ENCODE measurements at regions not wholly inside any gene's neighbourhood (a gene's known extent, or its start where the extent isn't known, plus 50 kb on each side); places are given as distances from the start of the nearest gene placed in this dataset.
"Not testable (repeated sequence)": the region's sequence is repeated elsewhere in the genome, so short reads cannot be mapped to it uniquely, and the experiment has no call there.

GRCh38 chr3:20846066-20846465, 660.1 kb upstream of the SGO1 start:
- no peak for DNase-seq
- H3K4me1 ChIP-seq (ENCODE audit: control insufficient read depth, insufficient read depth, low read length), result no peaks in the 10 kb centered on the region
- no peaks in the 10 kb centered on the region for H3K36me3 ChIP-seq (ENCODE audit: control insufficient read depth, insufficient read depth, low read length)
- H3K9me3 ChIP-seq (ENCODE audit: control insufficient read depth, low read depth, low read length), result no peaks in the 10 kb centered on the region
- WGBS (ENCODE audit: insufficient coverage, low lambda C conversion rate), result 100% methylated on average over 1 of the region's 2 CpGs
- no peak overlapping the region for H3K4me3 ChIP-seq (ENCODE audit: low read length)
- no peaks in the 10 kb centered on the region for H3K27me3 ChIP-seq (ENCODE audit: control insufficient read depth, insufficient read depth, low read length)
- H3K27ac ChIP-seq (ENCODE audit: low read length), result no peak overlapping the region

- H3K9me3 ChIP-seq (ENCODE audit: control insufficient read depth, low read depth, low read length), result no peaks in the 10 kb centered on the region
- 79% methylated on average over 2 of the region's 5 CpGs for WGBS (ENCODE audit: insufficient coverage, low lambda C conversion rate)
Observed at GRCh38 chr3:20844851-20845250, 658.8 kb upstream of the SGO1 start.

GRCh38 chr3:20842594-20843436, 656.8 kb upstream of the SGO1 start:
- Histone ChIP-seq H3K9me3 (ENCODE audit: control insufficient read depth, low read depth, low read length) (no peaks in the 10 kb centered on the region), H3K36me3 (ENCODE audit: control insufficient read depth, insufficient read depth, low read length) (no peaks in the 10 kb centered on the region), H3K27ac (ENCODE audit: low read length) (no peak overlapping the region), H3K27me3 (ENCODE audit: control insufficient read depth, insufficient read depth, low read length) (no peaks in the 10 kb centered on the region), H3K4me3 (ENCODE audit: low read length) (no peak overlapping the region), H3K4me1 (ENCODE audit: control insufficient read depth, insufficient read depth, low read length) (no peaks in the 10 kb centered on the region)
- no peak for DNase-seq
- WGBS (ENCODE audit: insufficient coverage, low lambda C conversion rate), result 60% methylated on average over 1 of the region's 3 CpGs

More at GRCh38 chr3:20844851-20845250, 658.8 kb upstream of the SGO1 start:
- Histone ChIP-seq H3K4me1 (ENCODE audit: control insufficient read depth, insufficient read depth, low read length) (no peaks in the 10 kb centered on the region), H3K27me3 (ENCODE audit: control insufficient read depth, insufficient read depth, low read length) (no peaks in the 10 kb centered on the region), H3K4me3 (ENCODE audit: low read length) (no peak overlapping the region), H3K27ac (ENCODE audit: low read length) (no peak overlapping the region), H3K36me3 (ENCODE audit: control insufficient read depth, insufficient read depth, low read length) (no peaks in the 10 kb centered on the region)
- DNase-seq, result no peak

DNA sequence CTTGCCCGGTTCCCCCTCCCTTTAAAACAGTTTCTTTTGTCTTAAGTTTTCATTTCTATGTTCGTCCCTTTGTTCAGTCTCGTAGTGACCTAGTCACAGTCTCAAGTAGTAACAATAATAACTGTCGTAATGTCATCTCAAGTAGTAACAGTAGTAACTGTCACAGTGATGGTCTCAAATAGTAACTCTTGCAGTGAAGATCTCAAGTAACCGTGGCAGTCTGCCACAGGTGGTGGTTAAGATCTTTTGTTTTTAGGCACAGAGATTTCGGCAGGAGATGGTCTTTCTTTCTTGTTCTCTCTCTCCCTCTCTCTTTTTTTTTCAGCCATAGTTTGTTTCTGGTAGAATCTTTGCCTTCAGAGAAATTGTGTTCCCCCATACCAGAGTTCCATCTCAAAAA, 656.0 kb upstream of the SGO1 start:
- Histone ChIP-seq H3K4me3 (ENCODE audit: low read length) (no peak overlapping the region), H3K27ac (ENCODE audit: low read length) (no peak overlapping the region), H3K27me3 (ENCODE audit: control insufficient read depth, insufficient read depth, low read length) (no peaks in the 10 kb centered on the region), H3K4me1 (ENCODE audit: control insufficient read depth, insufficient read depth, low read length) (no peaks in the 10 kb centered on the region), H3K36me3 (ENCODE audit: control insufficient read depth, insufficient read depth, low read length) (no peaks in the 10 kb centered on the region), H3K9me3 (ENCODE audit: control insufficient read depth, low read depth, low read length) (no peaks in the 10 kb centered on the region)
- no peak for DNase-seq
- WGBS (ENCODE audit: insufficient coverage, low lambda C conversion rate), result 100% methylated on average over 2 of the region's 6 CpGs

- H3K27me3 ChIP-seq (ENCODE audit: control insufficient read depth, insufficient read depth, low read length), result no peaks in the 10 kb centered on the region
- H3K36me3 ChIP-seq (ENCODE audit: control insufficient read depth, insufficient read depth, low read length), result no peaks in the 10 kb centered on the region
- no peaks in the 10 kb centered on the region for H3K9me3 ChIP-seq (ENCODE audit: control insufficient read depth, low read depth, low read length)
- no peak for DNase-seq
- WGBS (ENCODE audit: insufficient coverage, low lambda C conversion rate), result 86% methylated on average over 1 of the region's 3 CpGs
- H3K4me3 ChIP-seq (ENCODE audit: low read length), result no peak overlapping the region
- H3K27ac ChIP-seq (ENCODE audit: low read length), result no peak overlapping the region
- no peaks in the 10 kb centered on the region for H3K4me1 ChIP-seq (ENCODE audit: control insufficient read depth, insufficient read depth, low read length)
Observed at GRCh38 chr3:20837676-20838302, 651.8 kb upstream of the SGO1 start.

- no peak for DNase-seq
- no CpG with 5 or more reads among the region's 2 CpGs for WGBS (ENCODE audit: insufficient coverage, low lambda C conversion rate)
- H3K4me1 ChIP-seq (ENCODE audit: control insufficient read depth, insufficient read depth, low read length), result no peaks in the 10 kb centered on the region
- H3K4me3 ChIP-seq (ENCODE audit: low read length), result no peak overlapping the region
- no peaks in the 10 kb centered on the region for H3K9me3 ChIP-seq (ENCODE audit: control insufficient read depth, low read depth, low read length)
- no peak overlapping the region for H3K27ac ChIP-seq (ENCODE audit: low read length)
- H3K27me3 ChIP-seq (ENCODE audit: control insufficient read depth, insufficient read depth, low read length), result no peaks in the 10 kb centered on the region
- H3K36me3 ChIP-seq (ENCODE audit: control insufficient read depth, insufficient read depth, low read length), result no peaks in the 10 kb centered on the region
Observed at GRCh38 chr3:20836801-20837200, 650.8 kb upstream of the SGO1 start.

GRCh38 chr3:20832963-20833362, 647.0 kb upstream of the SGO1 start:
- H3K27me3 ChIP-seq (ENCODE audit: control insufficient read depth, insufficient read depth, low read length), result no peaks in the 10 kb centered on the region
- H3K4me1 ChIP-seq (ENCODE audit: control insufficient read depth, insufficient read depth, low read length), result no peaks in the 10 kb centered on the region
- 100% methylated on average over 2 of the region's 2 CpGs for WGBS (ENCODE audit: insufficient coverage, low lambda C conversion rate)
- H3K9me3 ChIP-seq (ENCODE audit: control insufficient read depth, low read depth, low read length), result no peaks in the 10 kb centered on the region
- no peak for DNase-seq
- H3K36me3 ChIP-seq (ENCODE audit: control insufficient read depth, insufficient read depth, low read length), result no peaks in the 10 kb centered on the region
- no peak overlapping the region for H3K4me3 ChIP-seq (ENCODE audit: low read length)
- H3K27ac ChIP-seq (ENCODE audit: low read length), result no peak overlapping the region

DNA sequence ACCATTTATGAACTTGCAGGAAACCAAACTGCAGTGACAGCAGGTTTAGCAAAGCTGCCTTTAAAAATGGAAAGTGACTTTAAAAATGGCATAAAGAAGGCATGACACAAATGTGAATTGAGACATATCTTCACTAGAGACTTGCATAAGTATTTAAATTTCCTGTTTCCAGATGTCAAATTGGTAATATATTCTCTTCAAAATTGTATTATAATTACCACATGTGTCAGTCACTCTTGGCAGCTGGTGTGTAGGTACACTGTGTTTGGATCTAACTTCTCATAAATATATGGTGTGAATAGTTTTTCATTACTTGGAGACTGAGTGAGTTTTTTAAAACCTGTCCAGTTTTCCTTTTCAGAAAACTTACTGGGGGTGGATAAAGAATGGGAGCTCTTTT, 636.2 kb upstream of the SGO1 start:
- Histone ChIP-seq H3K27me3 (ENCODE audit: control insufficient read depth, insufficient read depth, low read length) (no peaks in the 10 kb centered on the region), H3K4me3 (ENCODE audit: low read length) (no peak overlapping the region), H3K27ac (ENCODE audit: low read length) (no peak overlapping the region), H3K4me1 (ENCODE audit: control insufficient read depth, insufficient read depth, low read length) (no peaks in the 10 kb centered on the region), H3K36me3 (ENCODE audit: control insufficient read depth, insufficient read depth, low read length) (no peaks in the 10 kb centered on the region), H3K9me3 (ENCODE audit: control insufficient read depth, low read depth, low read length) (no peaks in the 10 kb centered on the region)
- DNase-seq, result no peak

DNA sequence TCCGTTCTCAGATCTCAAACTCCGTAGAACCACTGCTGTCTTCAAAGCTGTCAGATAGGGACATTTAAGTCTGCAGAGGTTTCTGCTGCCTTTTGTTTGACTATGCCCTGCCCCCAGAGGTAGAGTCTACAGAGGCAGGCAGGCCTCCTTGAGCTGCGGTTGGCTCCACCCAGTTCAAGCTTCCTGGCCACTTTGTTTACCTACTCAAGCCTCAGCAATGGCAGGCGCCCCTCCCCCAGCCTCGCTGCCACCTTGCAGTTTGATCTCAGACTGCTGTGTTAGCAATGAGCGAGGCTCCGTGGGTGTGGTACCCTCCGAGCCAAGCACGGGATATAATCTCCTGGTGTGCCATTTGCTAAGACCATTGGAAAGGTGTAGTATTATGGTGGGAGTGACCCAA, 634.9 kb upstream of the SGO1 start:
- H3K9me3 ChIP-seq (ENCODE audit: control insufficient read depth, low read depth, low read length); DNase-seq; H3K36me3 ChIP-seq (ENCODE audit: control insufficient read depth, insufficient read depth, low read length); H3K27me3 ChIP-seq (ENCODE audit: control insufficient read depth, insufficient read depth, low read length); H3K4me3 ChIP-seq (ENCODE audit: low read length); H3K4me1 ChIP-seq (ENCODE audit: control insufficient read depth, insufficient read depth, low read length); H3K27ac ChIP-seq (ENCODE audit: low read length): not testable (repeated sequence)
- no CpG with 5 or more reads among the region's 9 CpGs for WGBS (ENCODE audit: insufficient coverage, low lambda C conversion rate)

GRCh38 chr3:20811631-20812030, 625.6 kb upstream of the SGO1 start:
- Histone ChIP-seq H3K27me3 (ENCODE audit: control insufficient read depth, insufficient read depth, low read length) (no peaks in the 10 kb centered on the region), H3K27ac (ENCODE audit: low read length) (no peak overlapping the region), H3K4me3 (ENCODE audit: low read length) (no peak overlapping the region), H3K9me3 (ENCODE audit: control insufficient read depth, low read depth, low read length) (no peaks in the 10 kb centered on the region), H3K36me3 (ENCODE audit: control insufficient read depth, insufficient read depth, low read length) (no peaks in the 10 kb centered on the region), H3K4me1 (ENCODE audit: control insufficient read depth, insufficient read depth, low read length) (no peaks in the 10 kb centered on the region)
- no peak for DNase-seq
- WGBS (ENCODE audit: insufficient coverage, low lambda C conversion rate), result no CpG with 5 or more reads among the region's 2 CpGs

DNA sequence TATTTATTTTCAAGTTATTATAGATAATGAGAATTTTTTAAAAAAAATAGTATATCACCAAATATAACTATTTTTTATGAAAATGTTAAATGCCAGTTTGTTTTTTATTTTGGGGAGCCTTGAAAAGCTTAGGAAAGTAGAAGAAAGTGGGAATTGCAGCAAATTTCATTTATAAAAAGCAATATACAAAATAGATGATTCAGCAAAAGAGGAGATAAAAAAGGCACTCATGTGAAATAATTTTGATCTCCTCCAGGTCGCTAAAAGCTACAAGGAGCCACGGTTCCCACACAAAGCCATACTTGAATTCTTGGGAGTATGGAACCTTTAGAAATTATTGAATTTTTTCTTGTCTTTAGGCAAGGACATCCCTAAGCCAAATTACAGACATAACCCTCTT, 625.0 kb upstream of the SGO1 start:
- Histone ChIP-seq H3K36me3 (ENCODE audit: control insufficient read depth, insufficient read depth, low read length) (no peaks in the 10 kb centered on the region), H3K27me3 (ENCODE audit: control insufficient read depth, insufficient read depth, low read length) (no peaks in the 10 kb centered on the region), H3K9me3 (ENCODE audit: control insufficient read depth, low read depth, low read length) (no peaks in the 10 kb centered on the region), H3K4me1 (ENCODE audit: control insufficient read depth, insufficient read depth, low read length) (no peaks in the 10 kb centered on the region), H3K27ac (ENCODE audit: low read length) (no peak overlapping the region), H3K4me3 (ENCODE audit: low read length) (no peak overlapping the region)
- no CpG with 5 or more reads among the region's 2 CpGs for WGBS (ENCODE audit: insufficient coverage, low lambda C conversion rate)
- DNase-seq, result no peak

All from large intestine (tissue), 3 donors.